ENCODE measurements at regions not wholly inside any gene's neighbourhood (a gene's known extent, or its start where the extent isn't known, plus 50 kb on each side); places are given as distances from the start of the nearest gene placed in this dataset.

DNA sequence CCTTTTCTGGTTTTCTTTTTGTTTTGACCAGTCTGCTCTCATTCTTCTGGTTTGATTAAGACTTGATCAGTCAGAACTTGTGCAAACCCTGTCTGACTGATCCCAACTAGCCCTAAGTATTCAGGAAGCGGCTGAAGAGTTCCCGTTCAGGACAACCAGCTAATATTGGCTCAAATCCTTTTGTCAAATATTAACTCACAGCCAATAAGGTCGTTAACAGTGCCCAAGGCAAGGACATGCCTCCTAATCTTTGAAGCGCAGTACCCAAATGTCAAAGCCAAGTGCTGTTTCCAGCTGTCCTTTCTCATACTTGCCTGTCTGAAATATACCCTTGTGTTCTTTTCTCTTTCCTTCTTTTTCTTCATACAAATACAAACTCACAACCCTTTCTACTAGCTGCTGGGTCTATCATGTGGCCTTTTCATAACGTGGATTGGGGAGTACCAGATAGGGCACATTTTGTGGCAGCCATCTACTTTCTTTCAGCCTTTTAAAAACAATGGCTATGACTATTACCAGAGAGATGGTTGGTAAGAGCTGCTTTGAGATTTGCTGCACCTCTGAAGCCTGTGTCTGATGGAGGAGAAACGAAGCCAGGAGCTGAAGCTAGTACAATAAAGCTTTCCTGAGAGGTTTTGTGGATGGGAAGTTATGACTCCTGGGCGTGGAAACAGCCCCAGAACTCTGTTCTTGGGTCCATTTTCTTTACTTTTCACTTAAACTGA lies 266.4 kb upstream of the ZNF608 start:
- no peak for FAIRE-seq

DNA sequence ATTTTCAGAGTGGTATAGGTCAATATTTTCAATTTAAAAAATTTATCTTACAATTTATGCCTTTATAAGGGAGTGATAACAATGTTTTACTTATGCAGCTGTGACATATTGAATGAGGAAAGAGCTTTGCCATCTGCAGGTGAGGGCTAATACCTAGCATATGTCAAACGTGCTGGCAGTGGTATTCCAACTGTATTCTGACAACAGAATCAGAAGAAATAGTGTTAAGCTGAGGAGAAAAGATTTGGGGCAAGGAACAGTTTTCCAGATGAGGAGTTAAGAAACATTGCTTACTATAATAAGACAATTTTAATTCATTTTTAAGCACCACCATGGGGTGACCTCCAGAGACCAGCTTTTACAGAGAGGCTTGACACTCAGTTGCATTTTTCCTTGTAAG lies 267.8 kb upstream of the ZNF608 start:
- FAIRE-seq, result no peak

DNA sequence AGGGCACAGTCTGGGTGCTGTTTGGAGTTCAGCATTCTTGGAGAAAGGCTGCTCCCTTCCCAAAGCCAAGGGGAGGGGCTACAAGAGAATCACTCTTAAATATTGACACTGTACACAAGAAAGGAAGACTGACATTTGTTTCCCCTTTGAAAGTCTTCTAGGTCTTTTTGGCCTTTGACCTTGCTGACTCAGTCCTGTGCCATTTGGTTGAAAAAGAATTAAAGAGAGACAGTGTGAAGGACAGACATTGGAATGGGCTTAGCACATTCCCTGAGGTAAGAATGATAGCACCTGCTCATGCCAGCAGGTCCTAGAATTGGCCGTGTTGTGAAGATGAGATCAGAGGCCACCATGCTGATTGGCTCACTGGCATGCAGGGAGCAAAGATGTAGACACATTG lies 271.4 kb upstream of the ZNF608 start:
- no peak for FAIRE-seq

DNA sequence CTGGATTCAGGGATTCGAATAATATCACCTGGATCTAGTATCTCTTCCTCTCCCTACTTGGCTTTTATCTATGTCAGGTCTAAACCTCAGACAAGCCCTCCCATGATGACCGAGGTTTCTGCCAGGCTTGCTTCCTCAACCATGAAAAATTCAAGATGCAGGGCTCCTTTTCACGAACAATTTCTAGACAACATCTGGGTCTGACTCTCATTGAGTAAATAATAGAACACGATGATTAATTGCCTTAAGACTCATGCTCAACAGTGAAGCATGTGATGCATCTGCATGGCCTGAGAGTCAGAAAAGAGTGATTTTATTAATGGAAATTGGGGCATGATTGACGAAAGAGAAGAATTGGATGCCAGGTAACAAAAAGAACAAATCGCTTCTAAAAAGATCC lies 277.2 kb upstream of the ZNF608 start:
- no peak for FAIRE-seq

DNA sequence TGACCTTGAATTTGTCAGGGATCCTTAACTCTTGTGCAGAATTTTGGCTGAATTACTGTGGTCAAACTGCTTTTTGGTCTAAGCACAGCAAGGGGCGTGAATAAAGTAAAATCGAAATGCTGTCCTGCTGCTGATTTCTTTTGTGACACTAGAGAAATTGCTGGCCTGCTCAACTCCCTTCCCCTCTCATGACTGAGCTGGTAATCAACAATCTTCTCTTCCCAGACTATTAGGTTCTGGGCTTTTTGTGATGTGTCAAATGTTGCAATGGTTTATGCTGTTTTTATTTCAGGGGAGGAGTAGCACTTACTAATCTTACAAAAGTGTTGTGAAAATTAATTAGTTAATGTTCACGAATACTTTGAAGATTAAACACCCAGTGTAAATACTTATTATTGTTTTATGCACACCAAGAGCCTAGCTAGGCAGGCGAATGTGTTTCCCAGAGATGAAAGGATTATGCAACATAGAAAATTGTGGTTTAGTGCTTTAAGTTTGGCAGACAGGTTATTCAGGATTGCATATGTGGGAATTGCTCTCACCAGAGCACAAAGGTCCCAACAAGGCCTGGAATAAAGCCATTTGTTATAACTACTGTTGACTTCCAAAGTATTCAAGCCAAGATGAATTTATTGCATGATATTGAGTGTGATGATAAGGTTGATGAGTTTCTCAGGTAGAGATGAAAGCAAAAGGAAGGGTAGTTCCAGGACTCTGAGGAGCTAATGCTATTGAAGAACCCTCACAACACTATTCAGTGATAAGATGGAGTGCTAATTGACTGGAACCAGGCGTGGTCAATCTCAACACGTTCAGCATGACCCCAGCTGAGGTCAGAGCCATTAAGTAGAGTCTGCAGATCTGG lies 280.7 kb upstream of the ZNF608 start:
- no peak for FAIRE-seq

DNA sequence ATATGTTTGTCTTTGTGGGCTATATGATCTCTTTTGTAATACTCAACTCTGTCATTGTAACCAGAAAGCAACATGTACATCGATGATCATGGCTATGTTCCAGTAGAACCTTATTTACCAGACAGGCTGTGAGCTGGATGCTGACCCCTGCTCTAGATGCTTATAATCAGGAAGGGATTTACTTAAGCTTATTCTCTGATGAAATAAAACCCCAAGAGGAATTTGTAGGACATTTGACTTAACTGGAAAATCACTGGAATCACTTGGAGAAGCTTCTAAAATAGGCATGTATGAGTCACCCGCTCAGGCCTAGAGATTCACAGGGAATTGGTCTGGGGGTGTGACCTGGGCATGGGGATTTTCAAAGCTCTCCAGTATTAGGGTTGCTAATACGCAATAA lies 285.8 kb upstream of the ZNF608 start:
- no peak for FAIRE-seq

DNA sequence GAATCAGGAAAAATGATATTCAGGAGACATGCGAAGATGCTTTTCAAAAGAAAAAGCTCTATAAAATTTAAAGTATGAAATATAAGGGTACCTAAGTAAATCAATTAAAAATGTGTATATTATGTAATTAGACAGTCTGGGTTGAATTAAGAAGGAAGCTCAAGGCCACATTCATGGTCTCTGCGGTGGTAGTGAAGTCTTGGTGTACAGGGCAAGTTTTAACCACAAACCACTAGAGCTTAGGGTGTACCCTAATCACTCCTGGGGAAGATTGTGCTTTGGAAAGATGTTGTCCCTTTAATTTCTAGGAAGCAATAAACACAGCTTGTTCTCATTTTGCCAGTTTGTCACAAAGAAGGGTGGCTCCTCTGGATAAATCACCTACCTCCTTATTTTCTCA lies 287.2 kb upstream of the ZNF608 start:
- no peak for FAIRE-seq

DNA sequence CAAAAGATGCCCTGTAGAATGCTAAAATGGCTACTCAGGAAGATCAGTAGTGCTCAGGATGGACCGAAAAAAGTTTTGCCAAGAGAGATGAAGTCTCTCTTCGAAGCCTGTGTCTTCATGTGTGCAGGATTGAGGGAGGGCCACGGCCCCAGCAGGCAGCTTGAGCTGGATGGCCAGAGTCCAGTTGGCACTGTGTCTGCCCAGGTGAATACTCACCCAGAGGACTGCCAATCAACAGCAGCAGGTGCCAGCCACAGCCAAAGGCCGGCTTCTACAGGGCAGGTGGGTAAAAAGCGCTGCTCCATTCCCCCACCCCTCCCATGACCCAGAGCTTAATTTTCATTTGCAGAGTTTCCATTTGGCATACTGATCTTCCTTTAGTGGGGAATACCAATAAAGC lies 287.9 kb upstream of the ZNF608 start:
- FAIRE-seq, result no peak

DNA sequence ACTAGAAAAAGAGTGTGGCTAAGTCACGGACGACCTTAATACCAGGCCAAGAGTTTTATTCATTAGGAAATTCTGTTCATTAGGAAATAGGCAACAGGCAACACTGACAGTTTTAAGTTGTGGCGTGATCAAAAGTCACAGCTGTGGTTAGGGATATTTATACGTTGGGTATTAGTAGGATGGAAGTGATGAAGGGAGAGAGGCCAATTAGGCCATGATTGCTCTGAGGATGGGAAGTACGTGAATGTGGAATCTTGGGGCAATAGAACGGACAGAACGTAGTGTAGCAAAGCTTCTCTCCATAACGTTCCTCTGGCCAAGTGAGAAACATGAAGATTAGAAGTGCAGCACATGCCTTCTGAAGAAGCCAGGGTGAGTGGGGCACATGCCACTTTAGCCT lies 290.1 kb upstream of the ZNF608 start:
- FAIRE-seq, result no peak

DNA sequence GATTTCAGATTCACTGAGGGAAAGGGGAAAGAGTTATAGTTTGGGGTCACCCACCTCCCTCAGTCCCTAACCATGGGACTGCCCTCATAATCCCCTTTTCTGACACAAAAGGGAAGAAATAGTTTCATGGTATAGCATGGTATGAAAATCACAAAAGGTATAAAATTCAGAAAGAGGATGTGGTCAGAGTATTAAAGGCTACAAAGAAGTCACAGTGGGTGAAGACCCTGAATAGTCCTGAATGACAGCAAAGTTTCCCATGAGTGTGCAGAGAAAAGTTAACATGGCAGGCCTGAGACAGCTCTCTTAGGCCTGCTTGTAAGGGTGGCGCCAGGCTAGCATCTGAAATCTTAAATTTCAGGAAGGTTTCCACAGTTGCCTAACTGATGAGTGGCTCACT lies 290.6 kb upstream of the ZNF608 start:
- FAIRE-seq, result no peak

DNA sequence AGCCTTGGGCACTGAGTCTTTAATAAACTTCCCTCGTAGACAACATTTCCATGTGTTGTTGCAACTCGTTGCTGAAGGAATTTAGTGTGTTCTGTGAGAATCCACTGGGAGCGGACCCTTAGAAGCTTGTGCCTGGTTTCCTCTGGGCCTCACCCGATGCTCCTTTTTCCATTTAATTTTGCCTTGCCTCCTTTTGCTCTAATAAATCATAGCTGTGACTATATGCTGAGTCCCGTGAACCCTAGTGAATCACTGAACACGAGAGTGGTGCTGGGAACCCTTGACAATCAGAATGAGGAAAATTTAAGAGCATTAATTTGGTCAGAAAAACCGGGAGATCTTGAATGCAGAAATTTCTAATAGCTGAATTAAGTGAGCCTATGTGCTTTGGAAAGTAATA lies 291.1 kb upstream of the ZNF608 start:
- FAIRE-seq, result no peak

DNA sequence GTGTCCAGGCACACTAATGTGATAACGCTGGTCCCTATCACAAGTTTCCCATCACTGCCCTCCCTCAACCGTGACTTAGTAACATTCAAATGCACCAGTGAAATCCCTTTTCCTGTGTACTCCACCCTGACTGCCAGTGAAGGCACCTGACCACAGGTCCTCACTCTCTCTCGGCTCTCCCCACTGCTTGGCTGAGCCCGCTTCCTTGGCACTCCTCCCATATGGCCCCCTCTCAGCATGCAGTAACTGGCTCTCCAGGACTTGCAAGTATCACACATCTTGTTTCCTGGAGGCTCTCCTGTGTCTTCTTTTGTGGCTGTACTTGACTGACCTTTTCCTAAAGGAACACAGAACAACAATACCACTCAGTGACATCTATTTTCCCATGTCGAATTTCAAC lies 292.0 kb upstream of the ZNF608 start:
- no peak for FAIRE-seq

DNA sequence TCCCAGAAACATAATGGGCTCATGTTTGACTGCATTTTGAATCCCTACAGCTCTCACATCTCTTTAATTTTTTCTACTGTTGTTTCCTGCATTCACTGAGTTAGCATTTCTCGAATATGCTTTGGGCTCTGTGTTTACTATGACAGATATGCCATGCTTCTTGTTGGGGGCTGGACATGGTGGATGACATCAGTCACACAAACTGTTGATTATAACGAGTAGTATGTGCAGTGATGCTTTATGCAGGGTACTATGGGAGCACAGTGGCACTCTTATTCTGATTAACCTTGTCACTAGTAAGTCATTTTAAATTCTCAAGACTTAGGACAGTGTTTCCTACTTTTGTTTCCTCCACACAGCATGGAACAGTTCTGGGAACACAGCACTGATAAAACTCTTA lies 295.4 kb upstream of the ZNF608 start:
- no peak for FAIRE-seq

DNA sequence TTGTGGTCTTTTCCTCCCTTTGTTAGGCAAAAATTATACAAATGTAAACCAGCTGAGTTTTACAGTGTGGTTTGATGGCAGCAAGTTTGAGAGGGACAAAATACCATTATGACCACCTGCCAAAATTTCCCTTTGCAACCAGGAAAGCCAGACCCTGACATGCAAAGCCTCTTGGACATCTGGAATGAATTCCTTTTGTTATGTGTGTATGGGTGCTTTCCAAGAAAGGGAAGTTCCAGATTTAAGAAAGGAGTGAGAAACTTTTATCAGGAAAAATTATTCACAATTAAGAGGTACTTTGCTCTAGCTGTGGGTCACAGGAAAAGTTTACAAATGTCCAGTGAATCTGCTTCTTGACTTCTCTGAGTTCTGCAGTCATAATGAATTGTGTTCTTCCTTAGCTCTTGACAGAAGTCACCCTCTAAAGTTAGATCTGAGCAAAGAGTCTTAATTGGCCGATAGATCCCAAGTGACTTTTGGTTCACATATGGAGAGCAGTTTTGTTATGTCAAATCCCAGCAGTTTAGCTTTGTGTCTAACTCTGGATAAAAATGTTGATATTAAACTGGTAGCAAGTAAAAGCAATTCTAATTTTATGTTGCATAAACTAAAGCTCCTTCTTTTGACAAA lies 295.9 kb upstream of the ZNF608 start:
- no peak for FAIRE-seq

DNA sequence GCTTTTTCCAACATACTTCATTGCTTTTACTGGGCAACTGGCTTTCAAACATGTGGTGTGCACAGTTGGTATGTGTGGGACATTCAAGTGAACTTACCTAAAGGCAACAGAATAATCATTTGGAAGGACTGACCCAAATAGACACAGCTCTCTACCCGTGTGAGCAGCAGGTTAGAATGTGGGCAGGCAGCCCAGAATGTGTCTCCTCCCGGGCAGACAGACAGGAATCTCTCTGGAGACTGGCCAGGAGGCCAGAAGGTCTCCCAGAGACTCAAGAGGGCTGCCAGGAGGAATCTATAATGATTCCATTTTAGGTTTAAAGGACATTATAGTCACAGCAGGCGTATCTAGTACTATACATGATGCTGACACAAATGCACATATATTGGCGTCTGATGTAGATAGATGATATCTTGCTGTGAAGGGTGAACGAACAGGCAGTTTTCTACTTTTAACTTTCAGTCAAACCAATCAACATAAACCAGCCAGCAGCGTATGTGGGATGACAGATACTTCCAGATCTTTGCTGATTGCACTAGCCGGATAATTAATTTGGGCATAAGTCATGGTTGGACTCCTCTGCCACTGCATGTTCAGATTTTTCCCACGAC lies 297.4 kb upstream of the ZNF608 start:
- no peak for FAIRE-seq

DNA sequence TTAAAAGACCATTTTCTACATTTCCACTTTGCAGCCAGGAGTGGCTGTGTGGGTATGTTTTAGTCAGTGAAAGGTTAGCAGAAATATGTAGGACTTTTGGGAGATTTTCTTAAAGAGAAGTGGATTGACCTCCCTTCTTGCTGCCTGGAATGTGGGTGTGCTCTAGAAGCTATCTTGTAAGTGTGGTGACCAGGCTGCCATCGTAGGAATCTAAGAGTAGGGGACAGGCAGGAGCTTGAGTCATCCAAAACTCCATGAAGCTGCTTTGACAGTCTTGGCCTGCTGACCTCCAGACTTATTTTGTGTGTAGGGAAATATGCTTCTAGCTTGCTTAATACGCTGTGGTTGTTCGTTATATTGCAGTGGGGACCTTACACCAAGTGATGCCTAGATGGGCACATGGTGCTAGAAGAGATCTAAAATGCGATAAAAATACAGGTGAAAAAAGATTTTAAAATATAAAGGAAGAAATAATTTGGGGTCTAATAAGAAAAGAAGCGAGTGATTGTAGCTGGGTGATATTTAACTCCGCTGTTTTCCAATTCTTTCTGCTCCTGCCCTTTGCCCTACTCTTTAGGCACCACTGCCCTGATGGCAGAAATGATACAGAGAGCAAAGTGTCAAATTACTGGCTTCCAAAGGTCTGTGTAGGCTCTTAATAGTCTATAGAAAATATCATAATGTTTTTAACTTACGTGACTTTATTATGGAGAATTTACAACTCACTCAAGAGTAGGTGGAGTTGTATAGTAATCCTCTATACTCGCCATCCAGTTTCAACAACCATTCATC lies 298.2 kb upstream of the ZNF608 start:
- no peak for FAIRE-seq

DNA sequence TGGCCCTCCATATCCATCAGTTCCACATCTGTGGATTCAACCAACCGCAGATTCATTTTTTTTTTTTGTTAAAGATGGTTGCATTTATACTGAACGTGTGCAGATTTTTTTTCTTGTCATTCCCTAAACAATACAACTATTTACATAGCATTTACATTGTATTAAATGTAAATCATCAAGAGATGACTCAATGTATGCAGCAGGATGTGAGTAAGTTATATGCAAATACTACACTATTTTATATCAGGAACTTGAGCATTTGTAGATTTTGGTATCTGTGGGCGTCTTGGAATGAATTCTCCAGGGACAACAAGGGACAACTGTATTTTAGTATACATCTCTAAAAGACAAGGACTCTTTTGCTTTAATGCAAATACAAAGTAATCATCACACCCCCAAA lies 299.2 kb upstream of the ZNF608 start:
- no peak for FAIRE-seq

DNA sequence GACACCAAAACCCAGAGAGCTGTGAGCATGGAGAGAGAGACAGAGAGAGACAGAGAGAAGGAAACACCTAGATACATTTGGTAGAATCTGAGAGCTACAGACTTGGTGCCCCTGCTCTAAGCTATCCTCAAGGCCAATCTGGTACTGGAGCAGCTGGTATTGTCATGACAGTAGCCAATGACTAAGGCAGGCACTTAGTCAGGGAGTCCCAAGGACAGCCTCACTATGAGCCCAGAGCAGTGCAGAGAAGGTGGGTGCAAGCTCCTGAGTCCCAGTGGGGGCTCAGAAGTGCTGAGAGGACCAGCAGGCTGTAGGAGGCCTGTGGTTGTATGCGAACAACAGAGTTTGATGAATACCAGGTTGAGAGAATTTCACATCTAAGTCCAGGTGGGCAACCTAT lies 300.4 kb upstream of the ZNF608 start:
- FAIRE-seq, result no peak

DNA sequence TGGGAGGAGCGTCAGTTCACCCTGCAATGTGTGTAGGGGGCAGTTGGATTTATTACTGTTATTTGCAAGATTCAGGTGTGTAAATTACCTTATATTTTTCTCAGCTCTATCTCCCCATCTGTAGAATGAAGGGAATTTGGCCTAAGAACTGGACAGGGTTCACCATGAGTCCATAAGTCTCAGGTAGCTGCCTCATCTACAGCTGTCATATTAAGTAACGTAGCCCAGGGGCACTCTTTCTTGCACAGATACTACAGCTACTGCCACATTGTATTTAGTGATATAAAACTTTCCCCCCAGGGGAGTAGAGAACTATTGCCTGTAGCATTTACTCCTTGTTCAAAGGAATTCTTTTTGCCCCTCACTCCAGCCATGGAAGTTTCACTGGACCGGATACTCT lies 301.4 kb upstream of the ZNF608 start:
- no peak for FAIRE-seq

DNA sequence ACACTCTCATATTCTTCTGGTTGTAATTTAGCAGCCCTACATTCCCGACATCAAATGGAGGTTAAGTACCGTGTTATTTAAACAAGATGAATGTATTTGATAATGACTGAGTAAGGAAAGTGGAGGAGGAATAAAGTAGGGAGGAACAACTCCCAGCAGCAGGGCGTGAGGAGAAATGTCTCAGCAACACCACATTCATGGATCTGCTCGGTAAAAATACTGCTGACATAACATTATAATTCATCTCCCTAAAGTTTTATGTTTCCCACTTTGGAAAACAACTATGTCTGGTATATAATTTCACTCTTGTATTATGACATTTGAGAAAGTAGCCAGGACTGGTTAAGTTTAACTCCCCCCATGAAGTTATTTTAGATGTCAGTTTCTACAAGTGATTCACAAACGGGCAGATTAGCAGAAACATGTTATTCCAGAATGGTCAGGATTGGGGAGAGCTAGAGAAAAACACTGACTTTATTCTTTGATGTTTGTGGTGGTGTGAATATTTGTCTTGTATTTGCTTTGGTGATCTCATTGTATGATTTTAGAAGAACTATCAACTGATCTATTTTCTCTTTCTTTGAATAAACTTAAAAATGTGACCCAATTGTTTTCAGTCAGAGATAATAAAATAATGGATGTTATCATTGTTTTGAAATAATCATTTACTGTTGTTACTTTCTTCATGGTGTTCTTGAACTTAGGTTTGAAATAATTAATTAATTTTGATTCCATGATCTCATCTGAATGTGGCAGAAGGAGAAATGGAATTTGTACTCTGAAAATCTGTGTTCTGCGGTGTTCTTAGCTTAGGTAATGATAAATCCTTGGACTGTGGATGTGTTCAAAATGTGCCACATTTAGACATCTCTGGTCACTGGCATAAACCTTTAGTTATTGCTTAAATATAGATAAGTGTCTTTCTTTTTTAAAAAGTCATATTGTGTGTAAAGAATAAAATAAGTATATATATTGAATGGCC lies 303.6 kb upstream of the ZNF608 start:
- FAIRE-seq, result no peak

DNA sequence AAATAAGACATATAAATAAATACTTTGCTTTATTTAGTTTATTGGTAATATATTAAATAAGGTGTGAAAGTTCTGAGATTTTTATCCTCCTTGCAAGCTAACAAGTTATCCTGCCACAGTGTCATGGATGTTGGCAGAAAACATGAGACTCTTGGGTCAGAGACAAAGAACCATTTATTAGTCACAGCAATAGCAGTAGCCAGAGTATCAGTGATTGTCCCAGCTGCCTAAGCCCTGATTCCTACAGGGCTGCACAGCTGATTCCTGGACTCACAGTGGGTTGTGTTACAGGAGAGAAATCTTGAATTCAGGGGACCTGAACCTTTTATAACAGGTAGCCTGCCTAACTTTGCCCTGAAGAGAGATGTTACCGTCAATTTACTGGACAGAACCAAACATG lies 304.5 kb upstream of the ZNF608 start:
- FAIRE-seq, result no peak

DNA sequence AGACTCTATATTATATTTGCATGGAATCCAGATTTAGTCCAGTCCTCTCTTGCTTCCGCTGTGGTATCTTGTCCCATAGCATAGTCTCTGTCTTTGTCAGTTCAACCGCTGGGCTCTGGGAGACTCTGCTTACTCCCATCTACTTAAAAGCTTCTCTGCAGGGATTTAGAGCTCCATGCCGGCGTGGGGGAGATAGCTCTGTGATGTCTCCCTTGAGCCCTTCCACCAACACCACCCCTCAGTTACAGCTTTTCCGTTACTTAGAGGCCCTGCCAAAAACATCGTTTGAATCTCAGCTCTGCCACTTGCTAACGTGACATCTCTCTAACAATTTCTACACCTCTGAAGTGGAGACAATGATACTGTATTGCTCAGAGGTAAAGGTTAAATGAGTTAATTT lies 306.1 kb upstream of the ZNF608 start:
- FAIRE-seq, result no peak
